ENCODE measurements at regions not wholly inside any gene's neighbourhood (a gene's known extent, or its start where the extent isn't known, plus 50 kb on each side); places are given as distances from the start of the nearest gene placed in this dataset.

DNA sequence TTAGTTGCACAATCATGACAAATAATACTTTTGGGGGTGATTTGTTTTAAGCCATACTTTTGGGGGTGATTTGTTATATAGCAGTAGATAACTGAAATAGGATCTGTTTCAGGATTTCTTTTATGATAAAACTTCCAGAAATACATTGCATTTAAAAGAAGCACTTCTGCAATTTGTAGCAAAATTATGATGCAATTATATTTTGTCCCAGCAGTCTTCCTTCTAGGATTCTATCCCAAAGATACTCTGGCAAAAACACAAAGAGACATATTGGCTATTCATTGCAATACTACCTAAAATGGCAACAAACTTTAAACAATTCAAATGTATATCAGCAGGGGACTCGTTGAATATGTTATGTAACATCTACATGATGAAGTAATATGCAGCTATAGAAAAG is 78.9 kb upstream of the ANKRD28 start:
- no peaks in the 10 kb centered on the region for H3K36me3 ChIP-seq (ENCODE audit: insufficient read depth)
- Mint-ChIP-seq H3K36me3 (ENCODE audit: low read depth) (peaks cover 27% of the 10 kb centered on the region), H3K27me3 (ENCODE audit: insufficient read depth, low read depth, poor library complexity) (no peaks in the 10 kb centered on the region), H3K4me3 (no peak overlapping the region), H3K4me1 (no peaks in the 10 kb centered on the region), H3K9me3 (no peaks in the 10 kb centered on the region; the same call in 2 of the 3 replicates), H3K27ac (no peak overlapping the region)
- TF ChIP-seq REST (IDR thresholded peaks at IDR 0.05; ENCODE audit: unreplicated experiment) (no peak), ETS1 (IDR thresholded peaks at IDR 0.05) (no peak), NANOG (IDR thresholded peaks at IDR 0.05; ENCODE audit: borderline replicate concordance) (no peak), EZH2phosphoT487 (IDR thresholded peaks at IDR 0.05; ENCODE audit: unreplicated experiment) (no peak)
- ATAC-seq (no peak), DNase-seq (ENCODE audit: low spot score) (no peak)
- H3K27me3 ChIP-seq (ENCODE audit: insufficient read depth): no peaks in the 10 kb centered on the region
- no peaks in the 10 kb centered on the region for H3K4me1 ChIP-seq (ENCODE audit: insufficient read depth)
- 0 out of 2 replicates have a peak, but pooled peaks cover under 1% of the 10 kb centered on the region for H3F3A ChIP-seq (replicated peaks; ENCODE audit: low read depth)
- H3K27ac ChIP-seq (ENCODE audit: low read depth): no peak overlapping the region
- no peak overlapping the region for H3K4me2 ChIP-seq
- H3K79me2 ChIP-seq (replicated peaks; ENCODE audit: insufficient read depth): no peaks in the 10 kb centered on the region
- no peak overlapping the region for H2AFZ ChIP-seq
- no peak overlapping the region for H3K4me3 ChIP-seq
- no peaks in the 10 kb centered on the region for H3K9me2 ChIP-seq (ENCODE audit: insufficient read depth)
- no peaks in the 10 kb centered on the region; the same call in 1 of the 2 replicates for H4K20me1 ChIP-seq (replicated peaks; ENCODE audit: insufficient read depth)

- H3K27me3 ChIP-seq (ENCODE audit: insufficient read depth): no peaks in the 10 kb centered on the region
- H3K4me3 ChIP-seq: no peak overlapping the region
- H3K36me3 Mint-ChIP-seq (ENCODE audit: low read depth): peaks cover 27% of the 10 kb centered on the region
- no peaks in the 10 kb centered on the region; the same call in 2 of the 3 replicates for H3K9me3 Mint-ChIP-seq
- H3K4me2 ChIP-seq: no peak overlapping the region
- H3K27ac ChIP-seq (ENCODE audit: low read depth): no peak overlapping the region
- H3K27ac Mint-ChIP-seq: no peak overlapping the region
- peaks cover 5% of the 10 kb centered on the region; the same call in 2 of the 3 replicates for H3K4me1 Mint-ChIP-seq
- H3K4me1 ChIP-seq (ENCODE audit: insufficient read depth): no peaks in the 10 kb centered on the region
- no peaks in the 10 kb centered on the region for H3K9me2 ChIP-seq (ENCODE audit: insufficient read depth)
- H3F3A ChIP-seq (replicated peaks; ENCODE audit: low read depth): peaks cover 4% of the 10 kb centered on the region; the same call in 1 of the 2 replicates
- ATAC-seq (no peak), DNase-seq (ENCODE audit: low spot score) (no peak)
- no peak overlapping the region for H2AFZ ChIP-seq
- H3K27me3 Mint-ChIP-seq (ENCODE audit: insufficient read depth, low read depth, poor library complexity): no peaks in the 10 kb centered on the region
- H3K4me3 Mint-ChIP-seq: no peak overlapping the region
- no peaks in the 10 kb centered on the region; the same call in 1 of the 2 replicates for H4K20me1 ChIP-seq (replicated peaks; ENCODE audit: insufficient read depth)
- no peaks in the 10 kb centered on the region for H3K79me2 ChIP-seq (replicated peaks; ENCODE audit: insufficient read depth)
- no peaks in the 10 kb centered on the region for H3K36me3 ChIP-seq (ENCODE audit: insufficient read depth)
- TF ChIP-seq ZNF114 (CRISPR knock-in tag; IDR thresholded peaks at IDR 0.05) (no peak), ZNF331 (CRISPR knock-in tag; IDR thresholded peaks at IDR 0.05; ENCODE audit: low read depth) (no peak), CTCF (conservative IDR thresholded peaks at IDR 0.05; ENCODE audit: low read depth in 2 of 2) (no peak), EZH2 (IDR thresholded peaks at IDR 0.05; ENCODE audit: low read depth, unreplicated experiment) (no peak), EZH2phosphoT487 (IDR thresholded peaks at IDR 0.05; ENCODE audit: unreplicated experiment) (no peak)
- TF ChIP-seq, protein P1, sequence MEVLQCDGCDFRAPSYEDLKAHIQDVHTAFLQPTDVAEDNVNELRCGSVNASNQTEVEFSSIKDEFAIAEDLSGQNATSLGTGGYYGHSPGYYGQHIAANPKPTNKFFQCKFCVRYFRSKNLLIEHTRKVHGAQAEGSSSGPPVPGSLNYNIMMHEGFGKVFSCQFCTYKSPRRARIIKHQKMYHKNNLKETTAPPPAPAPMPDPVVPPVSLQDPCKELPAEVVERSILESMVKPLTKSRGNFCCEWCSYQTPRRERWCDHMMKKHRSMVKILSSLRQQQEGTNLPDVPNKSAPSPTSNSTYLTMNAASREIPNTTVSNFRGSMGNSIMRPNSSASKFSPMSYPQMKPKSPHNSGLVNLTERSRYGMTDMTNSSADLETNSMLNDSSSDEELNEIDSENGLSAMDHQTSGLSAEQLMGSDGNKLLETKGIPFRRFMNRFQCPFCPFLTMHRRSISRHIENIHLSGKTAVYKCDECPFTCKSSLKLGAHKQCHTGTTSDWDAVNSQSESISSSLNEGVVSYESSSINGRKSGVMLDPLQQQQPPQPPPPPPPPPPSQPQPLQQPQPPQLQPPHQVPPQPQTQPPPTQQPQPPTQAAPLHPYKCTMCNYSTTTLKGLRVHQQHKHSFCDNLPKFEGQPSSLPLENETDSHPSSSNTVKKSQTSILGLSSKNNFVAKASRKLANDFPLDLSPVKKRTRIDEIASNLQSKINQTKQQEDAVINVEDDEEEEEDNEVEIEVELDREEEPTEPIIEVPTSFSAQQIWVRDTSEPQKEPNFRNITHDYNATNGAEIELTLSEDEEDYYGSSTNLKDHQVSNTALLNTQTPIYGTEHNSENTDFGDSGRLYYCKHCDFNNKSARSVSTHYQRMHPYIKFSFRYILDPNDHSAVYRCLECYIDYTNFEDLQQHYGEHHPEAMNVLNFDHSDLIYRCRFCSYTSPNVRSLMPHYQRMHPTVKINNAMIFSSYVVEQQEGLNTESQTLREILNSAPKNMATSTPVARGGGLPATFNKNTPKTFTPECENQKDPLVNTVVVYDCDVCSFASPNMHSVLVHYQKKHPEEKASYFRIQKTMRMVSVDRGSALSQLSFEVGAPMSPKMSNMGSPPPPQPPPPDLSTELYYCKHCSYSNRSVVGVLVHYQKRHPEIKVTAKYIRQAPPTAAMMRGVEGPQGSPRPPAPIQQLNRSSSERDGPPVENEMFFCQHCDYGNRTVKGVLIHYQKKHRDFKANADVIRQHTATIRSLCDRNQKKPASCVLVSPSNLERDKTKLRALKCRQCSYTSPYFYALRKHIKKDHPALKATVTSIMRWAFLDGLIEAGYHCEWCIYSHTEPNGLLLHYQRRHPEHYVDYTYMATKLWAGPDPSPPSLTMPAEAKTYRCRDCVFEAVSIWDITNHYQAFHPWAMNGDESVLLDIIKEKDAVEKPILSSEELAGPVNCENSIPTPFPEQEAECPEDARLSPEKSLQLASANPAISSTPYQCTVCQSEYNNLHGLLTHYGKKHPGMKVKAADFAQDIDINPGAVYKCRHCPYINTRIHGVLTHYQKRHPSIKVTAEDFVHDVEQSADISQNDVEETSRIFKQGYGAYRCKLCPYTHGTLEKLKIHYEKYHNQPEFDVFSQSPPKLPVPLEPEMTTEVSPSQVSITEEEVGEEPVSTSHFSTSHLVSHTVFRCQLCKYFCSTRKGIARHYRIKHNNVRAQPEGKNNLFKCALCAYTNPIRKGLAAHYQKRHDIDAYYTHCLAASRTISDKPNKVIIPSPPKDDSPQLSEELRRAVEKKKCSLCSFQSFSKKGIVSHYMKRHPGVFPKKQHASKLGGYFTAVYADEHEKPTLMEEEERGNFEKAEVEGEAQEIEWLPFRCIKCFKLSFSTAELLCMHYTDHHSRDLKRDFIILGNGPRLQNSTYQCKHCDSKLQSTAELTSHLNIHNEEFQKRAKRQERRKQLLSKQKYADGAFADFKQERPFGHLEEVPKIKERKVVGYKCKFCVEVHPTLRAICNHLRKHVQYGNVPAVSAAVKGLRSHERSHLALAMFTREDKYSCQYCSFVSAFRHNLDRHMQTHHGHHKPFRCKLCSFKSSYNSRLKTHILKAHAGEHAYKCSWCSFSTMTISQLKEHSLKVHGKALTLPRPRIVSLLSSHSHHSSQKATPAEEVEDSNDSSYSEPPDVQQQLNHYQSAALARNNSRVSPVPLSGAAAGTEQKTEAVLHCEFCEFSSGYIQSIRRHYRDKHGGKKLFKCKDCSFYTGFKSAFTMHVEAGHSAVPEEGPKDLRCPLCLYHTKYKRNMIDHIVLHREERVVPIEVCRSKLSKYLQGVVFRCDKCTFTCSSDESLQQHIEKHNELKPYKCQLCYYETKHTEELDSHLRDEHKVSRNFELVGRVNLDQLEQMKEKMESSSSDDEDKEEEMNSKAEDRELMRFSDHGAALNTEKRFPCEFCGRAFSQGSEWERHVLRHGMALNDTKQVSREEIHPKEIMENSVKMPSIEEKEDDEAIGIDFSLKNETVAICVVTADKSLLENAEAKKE (CRISPR knock-in tag; IDR thresholded peaks at IDR 0.05): no peak
Measured at GRCh38 chr3:15877813-15878212, 80.0 kb upstream of the ANKRD28 start.
